ENCODE measurements at regions not wholly inside any gene's neighbourhood (a gene's known extent, or its start where the extent isn't known, plus 50 kb on each side); places are given as distances from the start of the nearest gene placed in this dataset.
"Not testable (repeated sequence)": the region's sequence is repeated elsewhere in the genome, so short reads cannot be mapped to it uniquely, and the experiment has no call there.

DNA sequence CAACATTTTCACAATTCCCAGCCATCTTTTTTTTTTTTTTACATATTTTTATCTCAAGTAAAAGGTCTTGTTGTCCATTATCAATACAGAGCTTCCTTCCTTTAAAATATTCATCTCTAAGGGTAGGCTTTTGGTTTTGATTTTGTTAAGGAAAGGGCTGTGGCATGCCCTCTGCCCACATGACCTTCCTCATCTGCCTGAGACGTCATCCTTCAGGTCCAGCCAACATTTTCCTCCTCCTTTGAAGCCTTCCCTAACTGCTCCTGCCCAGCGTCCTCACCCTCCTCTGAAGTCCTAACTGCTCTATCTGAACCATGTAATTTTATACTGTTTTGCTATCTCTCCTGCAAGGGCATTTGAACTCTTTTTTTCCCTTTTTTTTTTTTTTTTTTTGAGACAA, 73.9 kb upstream of the TGM3 start:
- Histone ChIP-seq H3K4me2 (ENCODE audit: low read length) (no peak overlapping the region), H3K4me3 (ENCODE audit: low read length) (no peak overlapping the region), H3K4me1 (ENCODE audit: control insufficient read depth, insufficient read depth, low read length) (no peaks in the 10 kb centered on the region), H3K36me3 (ENCODE audit: insufficient read depth, low read length) (no peaks in the 10 kb centered on the region), H3K27me3 (ENCODE audit: control insufficient read depth, insufficient read depth, low read length) (peaks cover 4% of the 10 kb centered on the region), H3K9ac (ENCODE audit: low read depth, low read length) (no peak overlapping the region), H3K9me3 (replicated peaks; ENCODE audit: low read length) (peaks cover 3% of the 10 kb centered on the region)

DNA sequence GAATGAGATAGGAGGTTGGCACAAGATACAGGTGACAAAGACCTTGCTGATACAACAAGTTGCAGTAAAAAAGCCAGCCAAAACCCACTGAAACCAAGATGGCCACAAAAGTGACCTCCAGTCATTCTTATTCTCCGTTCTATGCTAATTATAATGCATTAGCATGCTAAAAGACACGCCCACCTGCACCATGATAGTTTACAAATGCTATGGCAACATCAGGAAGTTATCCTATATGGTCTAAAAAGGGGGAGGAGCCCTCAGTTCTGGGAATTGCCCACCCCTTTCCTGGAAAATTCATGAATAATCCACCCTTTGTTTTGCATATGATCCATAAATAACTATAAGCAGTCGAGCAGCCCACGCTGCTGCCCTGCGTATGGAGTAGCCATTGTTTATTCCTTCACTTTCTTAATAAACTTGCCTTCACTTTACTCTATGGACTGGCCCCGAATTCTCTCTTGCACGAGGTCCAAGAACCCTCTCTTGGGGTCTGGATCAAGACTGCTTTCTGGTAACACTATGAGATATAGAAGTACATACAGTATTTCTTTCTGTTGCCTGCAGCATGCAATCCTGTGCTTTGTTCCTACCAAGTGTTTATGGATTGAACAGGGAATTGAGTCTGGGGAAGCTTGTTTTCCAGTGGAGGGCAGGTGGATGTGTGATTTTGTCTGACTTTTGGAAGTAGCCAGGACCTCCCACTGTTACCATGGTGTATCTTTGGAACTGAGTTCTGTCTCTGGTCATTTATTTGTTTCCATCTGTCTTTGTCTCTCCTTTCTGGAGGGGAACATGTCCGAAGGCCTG, 72.0 kb upstream of the TGM3 start:
- Histone ChIP-seq H3K4me3 (ENCODE audit: low read length) (no peak overlapping the region), H3K36me3 (ENCODE audit: insufficient read depth, low read length) (no peaks in the 10 kb centered on the region), H3K9ac (ENCODE audit: low read depth, low read length) (no peak overlapping the region), H3K4me1 (ENCODE audit: control insufficient read depth, insufficient read depth, low read length) (no peaks in the 10 kb centered on the region), H3K27me3 (ENCODE audit: control insufficient read depth, insufficient read depth, low read length) (no peaks in the 10 kb centered on the region), H3K9me3 (replicated peaks; ENCODE audit: low read length) (peaks cover 3% of the 10 kb centered on the region), H3K4me2 (ENCODE audit: low read length) (no peak overlapping the region)

DNA sequence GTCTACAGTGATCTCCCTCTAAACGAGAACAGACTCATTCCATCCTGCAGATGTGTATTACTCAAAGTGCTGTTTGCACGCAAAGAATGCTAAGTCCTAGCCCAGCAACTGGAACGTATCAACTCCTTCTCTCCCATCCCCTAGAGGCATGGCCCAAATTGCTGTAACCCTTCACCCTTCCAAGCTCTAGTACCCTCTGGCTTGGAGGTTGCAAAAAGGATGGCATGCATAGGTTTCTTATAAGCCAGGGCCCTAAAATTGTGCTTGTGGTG, 71.5 kb upstream of the TGM3 start:
- Histone ChIP-seq H3K4me2 (ENCODE audit: low read length) (no peak overlapping the region), H3K4me1 (ENCODE audit: control insufficient read depth, insufficient read depth, low read length) (no peaks in the 10 kb centered on the region)

DNA sequence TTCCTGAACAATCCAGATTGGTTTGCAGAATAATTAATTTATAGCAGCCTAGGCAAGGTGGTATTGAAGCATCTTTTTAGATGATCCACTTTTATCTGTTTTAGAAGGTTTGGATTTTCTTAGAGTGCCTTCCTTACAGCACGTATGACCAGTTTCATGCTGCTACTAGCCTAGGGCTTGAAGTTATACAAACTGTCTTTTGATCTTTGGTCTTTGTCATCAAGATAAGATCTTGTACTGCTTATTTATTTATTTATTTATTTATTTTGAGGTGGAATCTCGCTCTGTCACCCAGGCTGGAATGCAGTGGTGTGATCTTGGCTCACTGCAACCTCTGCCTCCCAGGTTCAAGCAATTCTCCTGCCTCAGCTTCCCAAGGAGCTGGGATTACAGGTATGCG, 68.5 kb upstream of the TGM3 start:
- H3K9ac ChIP-seq (ENCODE audit: low read depth, low read length); H3K9me3 ChIP-seq (replicated peaks; ENCODE audit: low read length); H3K4me2 ChIP-seq (ENCODE audit: low read length); H3K4me3 ChIP-seq (ENCODE audit: low read length); H3K36me3 ChIP-seq (ENCODE audit: insufficient read depth, low read length); H3K27me3 ChIP-seq (ENCODE audit: control insufficient read depth, insufficient read depth, low read length): not testable (repeated sequence)
- H3K4me1 ChIP-seq (ENCODE audit: control insufficient read depth, insufficient read depth, low read length), result peaks cover 11% of the 10 kb centered on the region

More for the DNA sequence above, 71.5 kb upstream of the TGM3 start:
- no peak overlapping the region for H3K4me3 ChIP-seq (ENCODE audit: low read length)
- no peaks in the 10 kb centered on the region for H3K27me3 ChIP-seq (ENCODE audit: control insufficient read depth, insufficient read depth, low read length)
- no peaks in the 10 kb centered on the region for H3K36me3 ChIP-seq (ENCODE audit: insufficient read depth, low read length)
- peaks cover 3% of the 10 kb centered on the region for H3K9me3 ChIP-seq (replicated peaks; ENCODE audit: low read length)
- no peak overlapping the region for H3K9ac ChIP-seq (ENCODE audit: low read depth, low read length)

DNA sequence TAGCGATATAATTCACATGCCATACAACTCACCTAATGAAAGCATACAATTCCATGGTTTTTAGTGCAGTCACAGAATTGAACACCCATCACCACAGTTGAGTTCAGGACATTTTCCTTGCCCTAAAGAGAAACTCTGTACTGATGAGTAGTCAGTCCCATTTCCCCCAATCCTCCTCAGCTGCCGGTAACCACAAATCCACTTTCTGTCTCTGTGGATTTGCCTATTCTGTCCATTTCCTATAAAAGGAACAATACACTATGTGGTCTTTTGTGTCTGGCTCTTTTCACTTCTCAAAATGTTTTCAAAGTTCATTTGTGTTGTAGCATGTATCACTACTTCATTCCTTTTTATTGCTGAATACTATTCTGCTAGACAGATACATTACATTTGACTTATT, 67.9 kb upstream of the TGM3 start:
- Histone ChIP-seq H3K9ac (ENCODE audit: low read depth, low read length) (no peak overlapping the region), H3K9me3 (replicated peaks; ENCODE audit: low read length) (no peaks in the 10 kb centered on the region), H3K36me3 (ENCODE audit: insufficient read depth, low read length) (no peaks in the 10 kb centered on the region), H3K4me3 (ENCODE audit: low read length) (no peak overlapping the region), H3K4me2 (ENCODE audit: low read length) (no peak overlapping the region), H3K27me3 (ENCODE audit: control insufficient read depth, insufficient read depth, low read length) (no peaks in the 10 kb centered on the region), H3K4me1 (ENCODE audit: control insufficient read depth, insufficient read depth, low read length) (peaks cover 11% of the 10 kb centered on the region)

DNA sequence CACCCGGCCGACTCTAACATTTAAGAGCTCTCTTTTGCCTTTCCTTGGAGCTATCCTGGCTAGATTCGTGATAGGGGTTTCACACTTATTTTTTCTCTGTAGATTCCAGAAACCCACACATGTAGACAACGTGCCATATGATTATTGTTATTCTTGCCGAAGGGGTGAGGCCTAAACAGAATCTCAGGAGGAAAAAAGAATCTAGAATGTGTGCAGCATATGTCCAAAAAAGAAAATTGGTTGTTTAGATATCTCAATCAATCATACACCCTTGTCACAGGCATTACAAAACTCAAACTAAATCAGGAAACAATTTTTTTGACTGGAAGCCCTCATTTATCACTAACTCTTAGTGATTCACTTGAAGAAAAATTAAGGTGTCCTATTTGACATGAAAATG, 66.9 kb upstream of the TGM3 start:
- Histone ChIP-seq H3K36me3 (ENCODE audit: insufficient read depth, low read length) (no peaks in the 10 kb centered on the region), H3K4me3 (ENCODE audit: low read length) (no peak overlapping the region), H3K27me3 (ENCODE audit: control insufficient read depth, insufficient read depth, low read length) (no peaks in the 10 kb centered on the region), H3K4me1 (ENCODE audit: control insufficient read depth, insufficient read depth, low read length) (peaks cover 11% of the 10 kb centered on the region), H3K9ac (ENCODE audit: low read depth, low read length) (no peak overlapping the region), H3K4me2 (ENCODE audit: low read length) (no peak overlapping the region), H3K9me3 (replicated peaks; ENCODE audit: low read length) (no peaks in the 10 kb centered on the region)

DNA sequence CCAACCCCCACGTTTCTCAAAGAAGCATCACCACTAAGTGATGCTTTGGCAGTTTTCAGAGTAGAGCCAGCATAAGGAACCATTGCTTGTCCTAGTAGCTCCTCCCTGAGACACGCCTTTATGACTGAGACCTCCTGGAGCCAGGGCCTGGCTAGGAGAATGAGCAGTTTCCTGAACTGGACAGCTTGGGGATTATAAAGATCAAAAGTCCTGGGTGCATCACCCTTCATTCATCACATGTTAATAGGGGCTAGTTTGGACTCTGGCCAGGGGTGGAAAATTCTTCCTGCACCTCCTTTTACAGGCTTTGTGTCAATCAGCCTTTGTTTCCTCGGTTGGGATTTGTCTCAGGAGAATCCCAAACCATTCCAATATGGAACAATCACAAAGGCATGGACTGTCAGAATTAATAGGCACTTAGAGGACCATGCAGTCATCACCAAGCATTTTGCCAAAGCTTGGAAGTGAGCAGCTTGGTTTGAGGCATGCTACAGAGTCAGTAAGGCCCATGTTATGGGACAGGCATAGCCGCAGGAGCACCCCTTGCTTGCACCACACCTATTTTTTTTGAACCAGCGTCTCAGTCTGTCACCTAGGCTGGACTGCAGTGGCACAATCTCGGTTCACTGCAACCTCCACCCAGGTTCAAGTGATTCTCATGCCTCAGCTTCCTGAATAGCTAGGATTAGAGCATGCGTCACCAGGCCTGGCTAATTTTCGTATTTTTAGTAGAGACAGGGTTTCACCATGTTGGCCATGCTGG, 64.9 kb upstream of the TGM3 start:
- no peak overlapping the region for H3K9ac ChIP-seq (ENCODE audit: low read depth, low read length)
- no peaks in the 10 kb centered on the region for H3K36me3 ChIP-seq (ENCODE audit: insufficient read depth, low read length)
- H3K27me3 ChIP-seq (ENCODE audit: control insufficient read depth, insufficient read depth, low read length), result no peaks in the 10 kb centered on the region
- no peak overlapping the region for H3K4me3 ChIP-seq (ENCODE audit: low read length)
- no peak overlapping the region for H3K4me2 ChIP-seq (ENCODE audit: low read length)
- H3K9me3 ChIP-seq (replicated peaks; ENCODE audit: low read length), result no peaks in the 10 kb centered on the region
- H3K4me1 ChIP-seq (ENCODE audit: control insufficient read depth, insufficient read depth, low read length), result peaks cover 11% of the 10 kb centered on the region

DNA sequence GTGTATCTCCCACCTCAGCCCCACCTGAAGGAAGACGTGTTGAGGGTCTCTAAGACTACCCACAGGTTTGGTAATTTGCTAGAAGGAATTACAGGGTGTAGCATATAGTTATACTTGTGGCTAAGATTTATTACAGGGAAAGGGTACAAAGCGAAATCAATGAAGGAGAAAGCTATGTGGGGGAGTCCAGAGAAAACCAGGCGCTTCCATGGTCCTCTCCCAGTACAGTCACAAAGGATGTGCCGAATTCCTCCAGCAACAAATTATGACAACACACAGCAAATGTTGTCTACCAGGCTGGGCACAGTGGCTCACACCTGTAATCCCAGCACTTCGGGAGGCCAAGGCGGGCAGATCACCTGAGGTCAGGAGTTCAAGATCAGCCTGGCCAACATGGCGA, 64.1 kb upstream of the TGM3 start:
- no peaks in the 10 kb centered on the region for H3K27me3 ChIP-seq (ENCODE audit: control insufficient read depth, insufficient read depth, low read length)
- no peaks in the 10 kb centered on the region for H3K36me3 ChIP-seq (ENCODE audit: insufficient read depth, low read length)
- H3K9me3 ChIP-seq (replicated peaks; ENCODE audit: low read length), result no peaks in the 10 kb centered on the region
- no peak overlapping the region for H3K9ac ChIP-seq (ENCODE audit: low read depth, low read length)
- no peak overlapping the region for H3K4me2 ChIP-seq (ENCODE audit: low read length)
- H3K4me3 ChIP-seq (ENCODE audit: low read length), result no peak overlapping the region
- H3K4me1 ChIP-seq (ENCODE audit: control insufficient read depth, insufficient read depth, low read length), result peaks cover 18% of the 10 kb centered on the region

DNA sequence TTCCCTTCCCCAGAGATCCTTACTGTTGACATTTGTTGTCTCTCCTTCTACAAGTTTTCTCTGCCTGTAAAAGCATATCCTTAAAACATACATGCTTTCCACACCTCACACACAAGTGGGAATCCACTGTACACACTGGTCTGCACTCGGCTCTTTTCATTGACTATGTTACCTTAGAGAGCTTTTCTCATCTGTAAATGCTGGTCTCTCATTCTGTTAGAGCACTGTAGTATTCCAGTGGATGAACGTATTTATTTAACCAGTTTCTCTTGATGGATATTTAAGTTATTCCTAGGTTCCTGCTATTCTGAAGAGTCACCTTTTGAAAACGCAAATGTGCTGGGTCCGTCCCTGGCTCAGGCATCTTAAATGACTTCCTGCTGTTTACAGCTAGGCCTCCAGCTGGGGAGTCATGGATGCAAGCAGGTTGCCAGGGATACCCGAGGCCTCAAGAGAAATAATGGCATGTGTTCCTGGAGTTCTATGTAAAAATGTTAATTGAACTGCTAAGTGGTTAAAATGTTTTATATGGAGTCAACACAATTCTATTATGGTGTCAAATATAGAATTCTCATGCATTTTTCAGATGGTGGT, 61.1 kb upstream of the TGM3 start:
- Histone ChIP-seq H3K4me3 (ENCODE audit: low read length) (no peak overlapping the region), H3K9ac (ENCODE audit: low read depth, low read length) (no peak overlapping the region), H3K36me3 (ENCODE audit: insufficient read depth, low read length) (no peaks in the 10 kb centered on the region), H3K4me1 (ENCODE audit: control insufficient read depth, insufficient read depth, low read length) (peaks cover 34% of the 10 kb centered on the region), H3K9me3 (replicated peaks; ENCODE audit: low read length) (no peaks in the 10 kb centered on the region), H3K4me2 (ENCODE audit: low read length) (no peak overlapping the region), H3K27me3 (ENCODE audit: control insufficient read depth, insufficient read depth, low read length) (no peaks in the 10 kb centered on the region)

DNA sequence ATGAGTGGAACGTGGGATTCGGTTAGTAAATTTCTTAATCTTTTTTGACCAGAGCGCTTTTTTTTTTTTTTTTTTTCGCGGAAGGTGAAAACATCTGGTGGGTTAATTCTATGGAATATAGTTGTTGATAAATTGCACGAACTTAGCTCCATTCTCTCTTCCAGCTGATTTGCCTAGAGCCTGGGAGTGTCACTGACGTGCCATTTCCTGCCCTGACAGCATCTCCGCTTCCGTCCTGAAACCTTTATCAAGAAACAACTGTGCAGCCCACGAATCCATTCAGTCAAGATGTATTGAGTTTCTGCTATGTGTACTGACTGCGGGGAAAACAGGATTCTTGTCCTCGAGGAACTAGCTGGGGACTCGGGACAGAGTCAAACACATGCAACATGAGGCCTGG, 59.5 kb upstream of the TGM3 start:
- peaks cover 22% of the 10 kb centered on the region for H3K4me1 ChIP-seq (ENCODE audit: control insufficient read depth, insufficient read depth, low read length)
- peak overlapping the region; percentile 69 for H3K4me2 ChIP-seq (ENCODE audit: low read length)
- H3K36me3 ChIP-seq (ENCODE audit: insufficient read depth, low read length), result no peaks in the 10 kb centered on the region
- H3K9ac ChIP-seq (ENCODE audit: low read depth, low read length), result peak overlapping the region; percentile 60
- H3K9me3 ChIP-seq (replicated peaks; ENCODE audit: low read length), result no peaks in the 10 kb centered on the region
- H3K4me3 ChIP-seq (ENCODE audit: low read length), result peak overlapping the region; percentile 34
- no peaks in the 10 kb centered on the region for H3K27me3 ChIP-seq (ENCODE audit: control insufficient read depth, insufficient read depth, low read length)

DNA sequence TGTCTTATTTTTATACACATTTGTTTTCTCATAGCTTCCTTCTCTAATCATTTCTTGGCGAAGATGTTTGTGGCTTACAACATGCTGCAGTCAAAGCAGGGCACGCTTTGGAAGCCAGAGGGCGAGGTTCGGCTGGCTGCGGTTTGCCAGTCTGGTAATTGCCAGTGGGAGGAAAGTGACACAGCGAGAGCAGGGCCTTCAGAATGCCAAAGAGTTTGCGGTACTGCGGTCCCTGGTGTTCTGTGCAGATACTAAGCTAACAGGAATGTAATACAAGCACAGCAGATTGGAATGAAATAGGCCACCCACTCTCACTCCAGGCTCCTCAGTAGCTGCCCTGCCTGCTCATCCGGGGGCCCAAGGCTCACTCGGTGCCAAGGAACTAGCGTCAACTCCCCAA, 58.7 kb upstream of the TGM3 start:
- Histone ChIP-seq H3K9ac (ENCODE audit: low read depth, low read length) (peak overlapping the region; percentile 74), H3K4me2 (ENCODE audit: low read length) (peak overlapping the region; percentile 69), H3K27me3 (ENCODE audit: control insufficient read depth, insufficient read depth, low read length) (no peaks in the 10 kb centered on the region), H3K36me3 (ENCODE audit: insufficient read depth, low read length) (no peaks in the 10 kb centered on the region), H3K9me3 (replicated peaks; ENCODE audit: low read length) (no peaks in the 10 kb centered on the region), H3K4me1 (ENCODE audit: control insufficient read depth, insufficient read depth, low read length) (peaks cover 22% of the 10 kb centered on the region), H3K4me3 (ENCODE audit: low read length) (no peak overlapping the region)

All from skeletal muscle satellite cell (primary cell).